ENCODE measurements at regions not wholly inside any gene's neighbourhood (a gene's known extent, or its start where the extent isn't known, plus 50 kb on each side); places are given as distances from the start of the nearest gene placed in this dataset.
A peak's percentile ranks its signal among the peaks of the same experiment; 100 is the strongest.

DNA sequence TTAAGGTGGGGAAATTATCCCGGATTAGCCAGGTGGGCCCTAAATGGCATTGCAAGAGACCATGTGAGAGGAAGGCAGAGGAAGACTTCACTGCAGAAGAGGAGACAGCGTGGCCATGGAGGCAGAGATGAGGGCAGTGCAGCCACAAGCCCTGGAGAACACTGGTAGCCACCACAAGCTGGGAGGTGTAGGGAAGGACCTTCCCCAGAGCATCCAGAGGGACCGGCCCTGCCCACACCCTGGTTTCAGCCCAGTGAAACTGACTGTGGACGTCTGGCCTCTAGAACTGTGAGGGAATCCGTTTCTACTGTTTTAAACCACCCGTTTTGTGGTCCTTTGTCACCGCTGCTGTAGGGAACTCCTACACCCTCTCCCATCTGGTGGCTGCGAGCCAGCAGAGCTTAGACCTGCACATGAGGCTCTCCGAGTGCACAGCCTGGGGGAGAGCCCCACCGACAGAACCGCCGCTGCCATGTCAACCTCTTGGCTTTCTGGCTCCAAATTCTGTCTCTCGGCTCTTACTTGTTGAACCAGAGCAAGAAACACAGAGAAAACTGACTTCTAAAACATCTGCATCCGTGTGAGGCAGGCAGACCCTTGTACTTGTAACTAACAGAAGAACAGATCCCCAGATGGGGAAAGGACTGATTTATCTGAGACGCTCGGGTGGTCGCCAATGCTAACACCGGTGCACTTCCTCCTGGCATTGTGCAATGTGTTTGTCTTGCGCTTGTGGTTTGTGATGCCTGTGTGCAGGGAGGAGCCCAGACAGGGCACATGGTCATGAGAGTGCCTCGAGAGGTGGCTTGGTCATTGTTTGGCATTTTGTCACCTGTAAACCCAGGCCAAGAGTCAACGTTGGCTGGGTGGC lies 90.8 kb upstream of the TMPRSS2 start:
- Histone ChIP-seq H3K4me3 (no peak overlapping the region), H3K27ac (no peak overlapping the region), H3K27me3 (no peaks in the 10 kb centered on the region), H3K36me3 (no peaks in the 10 kb centered on the region), H3K4me1 (peaks cover 0 to 10% of the 10 kb centered on the region in 2 donors), H3K9me3 (no peaks in the 10 kb centered on the region)
- peak; percentile 52 to 54 for DNase-seq (ENCODE audit: low spot score in 2 of 2)
- intact Hi-C loops (cut with DNase I; ENCODE audit: low total_unique reads): no loop called here
- TF ChIP-seq POLR2AphosphoS5 (IDR thresholded peaks at IDR 0.05) (no peak), CTCF (IDR thresholded peaks at IDR 0.05) (no peak), POLR2A (IDR thresholded peaks at IDR 0.05) (no peak)

DNA sequence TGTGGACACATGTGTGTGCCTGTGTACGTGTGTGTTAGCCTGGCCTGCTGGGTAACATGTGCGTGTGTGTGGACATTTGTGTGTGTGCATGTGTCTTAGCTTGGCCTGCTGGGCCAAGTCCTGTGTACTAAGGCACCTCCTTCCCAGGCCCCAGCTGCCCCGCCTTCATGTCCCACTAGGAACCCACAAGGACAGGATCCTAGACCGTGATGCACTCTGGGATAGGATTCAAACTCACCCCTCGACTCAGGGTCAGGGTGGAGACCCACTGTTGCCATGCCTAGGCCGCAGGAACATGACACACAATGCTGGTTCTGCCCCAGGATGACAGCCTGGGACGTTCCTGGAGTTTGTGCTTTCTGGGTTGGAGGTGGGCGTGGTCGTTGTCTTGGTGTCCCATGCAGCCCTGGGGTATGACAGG lies 89.9 kb upstream of the TMPRSS2 start:
- H3K4me1 ChIP-seq: peaks cover 0 to 10% of the 10 kb centered on the region in 2 donors
- no peaks in the 10 kb centered on the region for H3K9me3 ChIP-seq
- no peak for TF ChIP-seq POLR2AphosphoS5 (IDR thresholded peaks at IDR 0.05)
- TF ChIP-seq POLR2A (IDR thresholded peaks at IDR 0.05): no peak
- TF ChIP-seq CTCF (IDR thresholded peaks at IDR 0.05): no peak
- peak; percentile 12 to 22 for DNase-seq (ENCODE audit: low spot score in 2 of 2)
- no peak overlapping the region for H3K4me3 ChIP-seq
- no peak overlapping the region for H3K27ac ChIP-seq
- peaks cover 0 to 6% of the 10 kb centered on the region in 2 donors for H3K27me3 ChIP-seq
- H3K36me3 ChIP-seq: no peaks in the 10 kb centered on the region
- intact Hi-C loops (cut with DNase I; ENCODE audit: low total_unique reads): no loop called here

DNA sequence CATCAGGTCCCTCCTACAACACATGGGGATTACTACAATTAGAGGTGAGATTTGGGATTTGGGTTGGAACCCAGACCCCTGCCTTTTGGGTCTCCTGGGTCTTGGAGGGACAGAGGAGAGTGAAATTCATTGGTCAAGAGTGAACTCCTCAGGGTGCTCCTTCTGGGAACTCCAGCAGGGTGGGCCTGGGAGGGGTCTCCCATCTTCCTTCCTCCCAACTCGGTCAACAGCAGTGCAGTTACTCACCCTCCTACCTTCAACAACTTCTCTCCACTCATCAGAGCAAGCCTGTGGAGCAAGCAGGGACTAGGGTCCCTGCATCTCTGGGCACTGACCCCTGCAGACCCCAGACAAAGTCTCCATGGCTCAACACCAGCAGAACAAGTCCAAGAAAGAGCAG lies 89.3 kb upstream of the TMPRSS2 start:
- peak in 1 of 2 donors; percentile 30 for DNase-seq (ENCODE audit: low spot score in 2 of 2)
- intact Hi-C loops (cut with DNase I; ENCODE audit: low total_unique reads): no loop called here

DNA sequence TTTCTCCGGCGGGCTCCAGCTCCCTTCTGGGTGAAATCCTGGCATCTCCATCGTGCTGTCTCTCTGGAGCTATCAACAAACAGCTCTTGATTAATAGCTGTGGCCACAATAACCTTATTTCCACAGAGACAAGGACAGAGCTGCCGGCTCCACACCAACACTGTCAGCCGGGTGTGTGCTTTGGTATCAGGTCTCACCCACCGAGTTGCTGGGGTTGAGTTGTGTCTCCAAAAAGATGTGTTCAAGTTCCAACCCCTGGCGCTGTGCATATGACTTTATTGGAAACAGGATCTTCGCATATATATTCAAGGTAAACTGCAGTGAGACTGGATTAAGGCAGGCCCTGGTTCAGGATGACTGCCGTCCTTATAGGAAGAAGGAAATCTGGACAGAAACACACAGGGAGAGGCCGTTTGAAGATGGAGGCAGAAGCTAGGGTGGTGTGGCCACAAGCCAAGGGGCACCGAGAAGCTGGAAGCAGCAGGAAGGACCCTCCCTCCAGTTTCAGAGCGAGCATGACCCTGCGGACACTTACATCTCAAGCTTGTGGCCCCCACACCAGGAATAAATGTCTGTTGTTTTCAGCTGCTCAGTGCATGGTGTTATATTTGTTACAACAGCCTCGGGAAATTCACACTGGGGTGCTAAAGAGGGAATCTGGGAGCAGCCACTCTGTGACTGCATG lies 88.4 kb upstream of the TMPRSS2 start:
- TF ChIP-seq POLR2A (IDR thresholded peaks at IDR 0.05): no peak
- TF ChIP-seq POLR2AphosphoS5 (IDR thresholded peaks at IDR 0.05): no peak
- TF ChIP-seq CTCF (IDR thresholded peaks at IDR 0.05): no peak
- H3K36me3 ChIP-seq: no peaks in the 10 kb centered on the region
- intact Hi-C loops (cut with DNase I; ENCODE audit: low total_unique reads): no loop called here
- no peak overlapping the region for H3K4me3 ChIP-seq
- no peaks in the 10 kb centered on the region for H3K9me3 ChIP-seq
- no peak overlapping the region for H3K27ac ChIP-seq
- peaks cover 0 to 6% of the 10 kb centered on the region in 2 donors for H3K27me3 ChIP-seq
- H3K4me1 ChIP-seq: peaks cover 0 to 1% of the 10 kb centered on the region in 2 donors
- peak; percentile 14 to 16 for DNase-seq (ENCODE audit: low spot score in 2 of 2)

More for the DNA sequence above, 89.3 kb upstream of the TMPRSS2 start:
- Histone ChIP-seq H3K4me3 (no peak overlapping the region), H3K27ac (no peak overlapping the region), H3K4me1 (peaks cover 0 to 10% of the 10 kb centered on the region in 2 donors), H3K27me3 (peaks cover 0 to 6% of the 10 kb centered on the region in 2 donors), H3K9me3 (no peaks in the 10 kb centered on the region), H3K36me3 (no peaks in the 10 kb centered on the region)
- TF ChIP-seq CTCF (IDR thresholded peaks at IDR 0.05) (no peak), POLR2A (IDR thresholded peaks at IDR 0.05) (no peak), POLR2AphosphoS5 (IDR thresholded peaks at IDR 0.05) (no peak)

GRCh38 chr21:41594268-41594667 lies 86.3 kb upstream of the TMPRSS2 start:
- Histone ChIP-seq H3K4me3 (no peak overlapping the region), H3K27ac (no peak overlapping the region), H3K4me1 (no peaks in the 10 kb centered on the region), H3K36me3 (no peaks in the 10 kb centered on the region), H3K9me3 (no peaks in the 10 kb centered on the region), H3K27me3 (peaks cover 0 to 6% of the 10 kb centered on the region in 2 donors)
- TF ChIP-seq CTCF (IDR thresholded peaks at IDR 0.05) (no peak), POLR2AphosphoS5 (IDR thresholded peaks at IDR 0.05) (no peak), POLR2A (IDR thresholded peaks at IDR 0.05) (no peak)
- no peak for DNase-seq (ENCODE audit: low spot score in 2 of 2)
- intact Hi-C loops (cut with DNase I; ENCODE audit: low total_unique reads): no loop called here
